HG02973 (cell line): ENCODE measurements at regions not wholly inside any gene's neighbourhood (a gene's known extent, or its start where the extent isn't known, plus 50 kb on each side); places are given as distances from the start of the nearest gene placed in this dataset.
"Not testable (repeated sequence)": the region's sequence is repeated elsewhere in the genome, so short reads cannot be mapped to it uniquely, and the experiment has no call there.

ENCODE experiments used
- ATAC-seq: cut with Tn5 transposase; IDR thresholded peaks from one replicate; pipeline ENCODE4 v1.9.1; 2021; ENCODE audit warnings: moderate library complexity; ENCODE audit not compliant: unreplicated experiment

- ATAC-seq: no peak
These were observed 988.5 kb downstream of the CDH18 start for GRCh38 chr5:18999478-18999877.

- ATAC-seq: no peak
These were observed 986.9 kb downstream of the CDH18 start for GRCh38 chr5:19001054-19001453.

GRCh38 chr5:19001539-19001938, 986.5 kb downstream of the CDH18 start:
- ATAC-seq: no peak

- no peak for ATAC-seq
These were observed 985.9 kb downstream of the CDH18 start for GRCh38 chr5:19002111-19002510.

GRCh38 chr5:19018822-19019221, 969.2 kb downstream of the CDH18 start:
- ATAC-seq: no peak

- no peak for ATAC-seq
These were observed 956.5 kb downstream of the CDH18 start for GRCh38 chr5:19031491-19031890.

GRCh38 chr5:19035816-19036215, 952.2 kb downstream of the CDH18 start:
- no peak for ATAC-seq

GRCh38 chr5:19042106-19042505, 945.9 kb downstream of the CDH18 start:
- no peak for ATAC-seq

- ATAC-seq: no peak
These were observed 943.7 kb downstream of the CDH18 start for GRCh38 chr5:19044311-19044710.

GRCh38 chr5:19044931-19045695, 942.9 kb downstream of the CDH18 start:
- ATAC-seq: no peak

- no peak for ATAC-seq
These were observed 940.7 kb downstream of the CDH18 start for GRCh38 chr5:19047277-19047676.

GRCh38 chr5:19048726-19049125, 939.3 kb downstream of the CDH18 start:
- ATAC-seq: no peak

GRCh38 chr5:19058216-19058615, 929.8 kb downstream of the CDH18 start:
- ATAC-seq: no peak

- ATAC-seq: no peak
These were observed 923.9 kb downstream of the CDH18 start for GRCh38 chr5:19064094-19064493.

GRCh38 chr5:19067741-19068140, 920.3 kb downstream of the CDH18 start:
- ATAC-seq: no peak

- ATAC-seq: no peak
These were observed 889.6 kb downstream of the CDH18 start for GRCh38 chr5:19098434-19098833.

- no peak for ATAC-seq
These were observed 888.8 kb downstream of the CDH18 start for GRCh38 chr5:19099195-19099594.

GRCh38 chr5:19104948-19105347, 883.1 kb downstream of the CDH18 start:
- ATAC-seq: no peak

- ATAC-seq: no peak
These were observed 865.1 kb downstream of the CDH18 start for GRCh38 chr5:19122923-19123322.

- ATAC-seq: no peak
These were observed 861.9 kb downstream of the CDH18 start for GRCh38 chr5:19125956-19126713.

- ATAC-seq: no peak
These were observed 847.7 kb downstream of the CDH18 start for GRCh38 chr5:19140276-19140675.

GRCh38 chr5:19141937-19142524, 846.0 kb downstream of the CDH18 start:
- ATAC-seq: not testable (repeated sequence)
